ENCODE measurements at regions not wholly inside any gene's neighbourhood (a gene's known extent, or its start where the extent isn't known, plus 50 kb on each side); places are given as distances from the start of the nearest gene placed in this dataset.

DNA sequence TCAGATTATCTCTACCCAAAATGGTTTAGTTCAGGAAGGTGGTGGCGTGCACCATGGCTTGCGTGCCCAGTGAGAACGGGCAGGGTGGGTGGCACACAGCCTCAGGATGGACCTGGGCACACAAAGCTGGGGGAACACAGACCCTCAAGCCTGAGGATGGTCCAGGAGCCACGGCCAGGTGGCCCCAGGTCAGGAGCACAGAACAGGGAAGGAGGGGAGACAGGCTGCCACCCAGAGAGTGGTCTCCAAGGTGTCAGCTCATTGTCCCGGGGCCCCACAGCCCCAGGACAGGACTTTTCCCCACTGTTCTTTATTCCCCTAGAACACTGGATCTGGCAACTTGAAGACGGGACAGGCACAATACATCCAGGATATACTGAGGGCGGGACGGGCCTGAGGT lies 75.6 kb upstream of the MGMT start:
- no peak overlapping the region for H2AFZ ChIP-seq (ENCODE audit: low read depth, low read length)
- H3K9ac ChIP-seq (replicated peaks; ENCODE audit: extremely low read depth, insufficient read depth, low read length) = no peak overlapping the region
- no peaks in the 10 kb centered on the region for H3K79me2 ChIP-seq (ENCODE audit: control insufficient read depth, insufficient read depth, low read length)
- CTCF ChIA-PET = no interaction called here
- H3K27me3 ChIP-seq (ENCODE audit: control insufficient read depth in 2 of 2, insufficient read depth in 2 of 2, low read length in 2 of 2) = no peaks in the 10 kb centered on the region
- H3K4me2 ChIP-seq (ENCODE audit: insufficient read depth, low read length) = no peak overlapping the region
- no peak overlapping the region for H3K27ac ChIP-seq (ENCODE audit: insufficient read depth, low read depth, low read length)
- no peaks in the 10 kb centered on the region for H3K9me1 ChIP-seq (replicated peaks; ENCODE audit: control insufficient read depth, extremely low read depth, insufficient read depth, low read length)
- no TSS peak for BruUV-seq (replicated peaks)
- POLR2A ChIA-PET = no interaction called here
- H3K4me3 ChIP-seq (replicated peaks in 1 of 3; ENCODE audit: insufficient read depth in 1 of 3, low read depth in 1 of 3, low read length in 3 of 3) = no peak overlapping the region
- H3K36me3 ChIP-seq (ENCODE audit: control insufficient read depth in 2 of 2, extremely low read depth in 1 of 2, insufficient read depth in 2 of 2, low read length in 2 of 2) = no peaks in the 10 kb centered on the region
- DNase-seq (ENCODE audit: low read depth, low spot score) (no peak), FAIRE-seq (no peak)
- no peaks in the 10 kb centered on the region for H4K20me1 ChIP-seq (replicated peaks; ENCODE audit: control insufficient read depth, extremely low read depth, insufficient read depth, low read length)
- TF ChIP-seq POLR2A (IDR thresholded peaks at IDR 0.05; ENCODE audit: low read depth, low read length) (no peak), JUN (IDR thresholded peaks at IDR 0.05; ENCODE audit: borderline replicate concordance, insufficient read depth, insufficient read length, low read depth) (no peak), GATA2 (IDR thresholded peaks at IDR 0.05; ENCODE audit: insufficient read depth, insufficient read length, low read depth, low read length) (no peak), MYC (IDR thresholded peaks at IDR 0.05; ENCODE audit: low read depth, low read length) (no peak), EZH2 (IDR thresholded peaks at IDR 0.05; ENCODE audit: borderline replicate concordance, low read depth, low read length, severe bottlenecking) (no peak), POLR2AphosphoS5 (IDR thresholded peaks at IDR 0.05; ENCODE audit: insufficient read depth, low read depth, low read length) (no peak), FOS (IDR thresholded peaks at IDR 0.05; ENCODE audit: borderline replicate concordance, insufficient read depth, low read length) (no peak)
- TF ChIP-seq, protein P1, sequence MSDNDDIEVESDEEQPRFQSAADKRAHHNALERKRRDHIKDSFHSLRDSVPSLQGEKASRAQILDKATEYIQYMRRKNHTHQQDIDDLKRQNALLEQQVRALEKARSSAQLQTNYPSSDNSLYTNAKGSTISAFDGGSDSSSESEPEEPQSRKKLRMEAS (IDR thresholded peaks at IDR 0.05; ENCODE audit: insufficient read depth, insufficient read length) = no peak
- TF ChIP-seq, protein P2, sequence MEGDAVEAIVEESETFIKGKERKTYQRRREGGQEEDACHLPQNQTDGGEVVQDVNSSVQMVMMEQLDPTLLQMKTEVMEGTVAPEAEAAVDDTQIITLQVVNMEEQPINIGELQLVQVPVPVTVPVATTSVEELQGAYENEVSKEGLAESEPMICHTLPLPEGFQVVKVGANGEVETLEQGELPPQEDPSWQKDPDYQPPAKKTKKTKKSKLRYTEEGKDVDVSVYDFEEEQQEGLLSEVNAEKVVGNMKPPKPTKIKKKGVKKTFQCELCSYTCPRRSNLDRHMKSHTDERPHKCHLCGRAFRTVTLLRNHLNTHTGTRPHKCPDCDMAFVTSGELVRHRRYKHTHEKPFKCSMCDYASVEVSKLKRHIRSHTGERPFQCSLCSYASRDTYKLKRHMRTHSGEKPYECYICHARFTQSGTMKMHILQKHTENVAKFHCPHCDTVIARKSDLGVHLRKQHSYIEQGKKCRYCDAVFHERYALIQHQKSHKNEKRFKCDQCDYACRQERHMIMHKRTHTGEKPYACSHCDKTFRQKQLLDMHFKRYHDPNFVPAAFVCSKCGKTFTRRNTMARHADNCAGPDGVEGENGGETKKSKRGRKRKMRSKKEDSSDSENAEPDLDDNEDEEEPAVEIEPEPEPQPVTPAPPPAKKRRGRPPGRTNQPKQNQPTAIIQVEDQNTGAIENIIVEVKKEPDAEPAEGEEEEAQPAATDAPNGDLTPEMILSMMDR (IDR thresholded peaks at IDR 0.05; ENCODE audit: extremely low read depth in 1 of 2, insufficient read depth in 1 of 2, low read depth in 1 of 2, low read length in 2 of 2) = no peak
- no peaks in the 10 kb centered on the region for H3K4me1 ChIP-seq (ENCODE audit: control insufficient read depth, extremely low read depth, insufficient read depth, low read length)
- dilution Hi-C loops (cut with MboI; ENCODE audit: extremely low pct_ligation_motif_present, low sequenced_read_pairs) (no loop called here), intact Hi-C loops (cut with micrococcal nuclease) (no loop called here)
- no peaks in the 10 kb centered on the region for H3K9me3 ChIP-seq (replicated peaks; ENCODE audit: control insufficient read depth, insufficient read depth, low read length)
